ENCODE measurements at regions not wholly inside any gene's neighbourhood (a gene's known extent, or its start where the extent isn't known, plus 50 kb on each side); places are given as distances from the start of the nearest gene placed in this dataset.

GRCh38 chr10:3969876-3970666, 185.1 kb upstream of the KLF6 start:
- TF ChIP-seq CTCF (IDR thresholded peaks at IDR 0.05) (no peak), POLR2AphosphoS5 (IDR thresholded peaks at IDR 0.05) (no peak), POLR2A (IDR thresholded peaks at IDR 0.05) (no peak)

Data from sigmoid colon (tissue), 4 donors.